Heart left ventricle (tissue), 13 donors: ENCODE measurements at regions not wholly inside any gene's neighbourhood (a gene's known extent, or its start where the extent isn't known, plus 50 kb on each side); places are given as distances from the start of the nearest gene placed in this dataset.

ENCODE experiments used
- CTCF ChIP-seq, 12 donors: fragments of 200-600 bp; sonication (generic) in 4 of 12; IDR thresholded peaks; one replicate each; pipeline versions ENCODE4 v1.5.0 to v1.8.0; 2018 to 2022; ENCODE audit warnings: antibody characterized with exemption in 12 of 12, mild to moderate bottlenecking in 5 of 12
- POLR2A ChIP-seq, 2 donors: fragments of 450-650 bp; IDR thresholded peaks; one replicate each; pipeline ENCODE4 v1.6.1; 2017; ENCODE audit warnings: antibody characterized with exemption in 2 of 2, mild to moderate bottlenecking in 2 of 2, moderate library complexity in 2 of 2
- donor health status: ischemic (EF 13 %, LVEDD 7.1; RV severe dilation, severe dysfunction).
- donor health status: DM: no; HTN: yes; CAD: no.
- donor health status: DM: no; HTN: no; CAD: no.
- donor health status: ischemic (EF 25% LVEDD 6.9; RV normal size, moderate dysfunction).
- donor health status: ischemic (EF 25% LVEDD 5.7; RV mildly dilated, moderate dysfunction).
- donor health status: ischemic (EF 35%, LVEDD 5.7; RV mildly dilated, moderate dysfunction).
- donor health status: nonischemic (EF 11% LVEDD 7.7; RV severe dilation, severe dysfunction).
- donor health status: DM: yes; HTN: yes; CAD: no.
- donor health status: PGD.
- donor health status: ischemic (EF 29% LVEDD 5.4; RV normal size, mild dysfunction).
- donor health status: nonischemic (EF 23%, LVEDD 6.1; RV moderate dilation, normal function).

DNA sequence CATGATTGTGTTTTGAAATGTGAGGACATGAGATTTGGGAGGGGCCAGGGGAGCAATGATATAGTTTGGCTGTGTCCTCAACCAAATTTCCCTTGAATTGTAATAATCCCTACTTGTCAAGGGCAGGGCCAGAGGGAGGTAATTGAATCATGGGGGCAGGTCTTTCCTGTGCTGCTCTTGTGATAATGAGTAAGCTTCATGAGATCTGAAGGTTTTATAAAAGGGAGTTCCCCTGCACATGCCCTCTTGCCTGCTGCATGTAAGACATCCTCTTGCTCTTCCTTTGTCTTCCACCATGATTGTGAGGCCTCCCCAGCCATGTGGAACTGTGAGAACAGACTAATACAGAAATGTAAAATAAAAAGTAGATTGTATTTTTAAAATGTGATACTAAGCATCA, 1294.9 kb downstream of the ADGRL3 start:
- no peak for TF ChIP-seq POLR2A (IDR thresholded peaks at IDR 0.05)
- no peak for TF ChIP-seq CTCF (IDR thresholded peaks at IDR 0.05)
